ENCODE measurements at regions not wholly inside any gene's neighbourhood (a gene's known extent, or its start where the extent isn't known, plus 50 kb on each side); places are given as distances from the start of the nearest gene placed in this dataset.

DNA sequence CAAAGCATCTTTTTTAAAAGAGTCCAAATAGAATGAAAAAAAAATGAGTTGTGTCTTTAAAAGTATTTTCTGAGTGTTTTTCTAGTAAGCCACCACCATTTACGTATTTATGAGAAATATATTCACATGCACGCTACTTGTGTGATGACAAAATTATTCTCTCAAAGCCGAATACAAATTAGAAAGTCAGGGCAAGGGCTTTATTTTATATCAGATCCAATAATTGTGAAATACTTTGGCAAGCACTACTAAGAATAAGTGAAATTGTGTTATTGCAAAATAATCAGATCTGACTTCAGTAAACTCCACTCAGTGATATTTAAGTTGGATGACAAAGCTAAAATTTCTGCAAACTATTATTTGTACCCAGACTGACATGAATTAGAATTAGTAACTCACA lies 589.3 kb upstream of the KCNMB2 start:
- H3K9ac ChIP-seq (replicated peaks in 1 of 4; ENCODE audit: extremely low read depth in 1 of 4, low read depth in 3 of 4, low read length in 3 of 4) = no peak overlapping the region
- H2BK20ac ChIP-seq (ENCODE audit: low read length) = no peak overlapping the region
- no peak overlapping the region for H3K23ac ChIP-seq (ENCODE audit: insufficient read length)
- no peaks in the 10 kb centered on the region for H3K23me2 ChIP-seq (ENCODE audit: low read depth, low read length)
- H2BK5ac ChIP-seq (ENCODE audit: low read depth, low read length) = no peak overlapping the region
- H3K4me3 ChIP-seq (ENCODE audit: extremely low read depth in 1 of 4, insufficient read depth in 2 of 4, low read depth in 3 of 4, low read length in 4 of 4) = no peak overlapping the region
- no peak overlapping the region for H4K5ac ChIP-seq (ENCODE audit: insufficient read length, low read depth, low read length)
- H4K8ac ChIP-seq (ENCODE audit: extremely low read depth, insufficient read depth, low read length) = no peak overlapping the region
- DNase-seq (ENCODE audit: low read depth in 1 of 2, low spot score in 2 of 2) (no peak), FAIRE-seq (no peak)
- H4K20me1 ChIP-seq (replicated peaks in 1 of 2; ENCODE audit: control insufficient read depth in 1 of 2, insufficient read depth in 2 of 2, low read length in 2 of 2) = no peaks in the 10 kb centered on the region
- H4K91ac ChIP-seq (replicated peaks; ENCODE audit: insufficient read length, low read length) = no peak overlapping the region
- H2BK12ac ChIP-seq (ENCODE audit: low read depth, low read length) = no peak overlapping the region
- CTCF ChIA-PET (ENCODE audit: partially characterized antibody) = no interaction called here
- H2BK120ac ChIP-seq (replicated peaks; ENCODE audit: low read depth, low read length) = no peak overlapping the region
- no peaks in the 10 kb centered on the region for H3K4me1 ChIP-seq (replicated peaks in 1 of 4; ENCODE audit: control insufficient read depth in 3 of 4, insufficient read depth in 4 of 4, low read length in 3 of 4)
- H3K56ac ChIP-seq (replicated peaks; ENCODE audit: insufficient read length, low read depth, low read length) = no peak overlapping the region
- H2AFZ ChIP-seq (ENCODE audit: low read length) = no peak overlapping the region
- no peak overlapping the region for H3K18ac ChIP-seq (ENCODE audit: extremely low read depth, low read length)
- H3K36me3 ChIP-seq (ENCODE audit: control insufficient read depth in 2 of 4, insufficient read depth in 4 of 4, low read length in 3 of 4) = no peaks in the 10 kb centered on the region
- POLR2A ChIA-PET (ENCODE audit: partially characterized antibody) = no interaction called here
- H3K79me1 ChIP-seq (ENCODE audit: low read depth, low read length) = no peaks in the 10 kb centered on the region
- H3K4me2 ChIP-seq (ENCODE audit: insufficient read depth in 1 of 2, low read depth in 2 of 2, low read length in 2 of 2) = no peak overlapping the region
- H3K27ac ChIP-seq (ENCODE audit: low read depth, low read length) = no peak overlapping the region
- H3K4ac ChIP-seq (replicated peaks; ENCODE audit: insufficient read length, low read depth, low read length) = no peak overlapping the region
- WGBS, 2 experiments (ENCODE audit: extremely low coverage in 1 of 2, insufficient coverage in 1 of 2, insufficient read length in 1 of 2, insufficient replicate concordance in 2 of 2, low coverage in 1 of 2, low lambda C conversion rate in 2 of 2, missing lambda C conversion rate in 1 of 2) = 93% methylated on average over 3 of the region's 3 CpGs; no CpG with 5 or more reads in 1 of the 2 experiments
- H2BK15ac ChIP-seq (ENCODE audit: low read length) = no peak overlapping the region
- H3K14ac ChIP-seq (ENCODE audit: insufficient read length) = no peak overlapping the region
- no peaks in the 10 kb centered on the region for H3K79me2 ChIP-seq (ENCODE audit: control insufficient read depth in 1 of 2, insufficient read depth in 2 of 2, low read length in 2 of 2)
- peaks cover 0 to 1% (median 0%) of the 10 kb centered on the region in 4 experiments; a peak in 1 of 7 replicates for H3K27me3 ChIP-seq (replicated peaks in 1 of 4; ENCODE audit: control insufficient read depth in 3 of 4, extremely low read depth in 1 of 4, insufficient read depth in 3 of 4, low read length in 3 of 4)
- no peaks in the 10 kb centered on the region for H3K9me3 ChIP-seq (ENCODE audit: insufficient read depth in 2 of 2, low read depth in 1 of 2, low read length in 1 of 2)
- H2AK5ac ChIP-seq (ENCODE audit: low read depth, low read length) = no peak overlapping the region
- no peak for TF ChIP-seq TCF12 (IDR thresholded peaks at IDR 0.05; ENCODE audit: low read depth, low read length)
- no peak for TF ChIP-seq KDM1A (IDR thresholded peaks at IDR 0.05; ENCODE audit: borderline replicate concordance, low read length)
